ENCODE measurements at regions not wholly inside any gene's neighbourhood (a gene's known extent, or its start where the extent isn't known, plus 50 kb on each side); places are given as distances from the start of the nearest gene placed in this dataset.

GRCh38 chr7:37541810-37542443, 93.3 kb upstream of the ELMO1 start:
- H3K27me3 ChIP-seq: no peaks in the 10 kb centered on the region
- H3K27ac ChIP-seq: no peak overlapping the region
- intact Hi-C loops (cut with DNase I): no loop called here
- no peaks in the 10 kb centered on the region for H3K4me1 ChIP-seq
- H3K36me3 ChIP-seq: no peaks in the 10 kb centered on the region
- no peaks in the 10 kb centered on the region for H3K9me3 ChIP-seq
- no peak for DNase-seq
- TF ChIP-seq EP300 (IDR thresholded peaks at IDR 0.05): no peak
- TF ChIP-seq POLR2AphosphoS5 (IDR thresholded peaks at IDR 0.05): no peak
- no peak for TF ChIP-seq CTCF (IDR thresholded peaks at IDR 0.05)
- no peak for TF ChIP-seq POLR2A (IDR thresholded peaks at IDR 0.05)
- 82 to 88% methylated on average over 3 of the region's 3 CpGs for WGBS, 2 donors
- H3K4me3 ChIP-seq: no peak overlapping the region

DNA sequence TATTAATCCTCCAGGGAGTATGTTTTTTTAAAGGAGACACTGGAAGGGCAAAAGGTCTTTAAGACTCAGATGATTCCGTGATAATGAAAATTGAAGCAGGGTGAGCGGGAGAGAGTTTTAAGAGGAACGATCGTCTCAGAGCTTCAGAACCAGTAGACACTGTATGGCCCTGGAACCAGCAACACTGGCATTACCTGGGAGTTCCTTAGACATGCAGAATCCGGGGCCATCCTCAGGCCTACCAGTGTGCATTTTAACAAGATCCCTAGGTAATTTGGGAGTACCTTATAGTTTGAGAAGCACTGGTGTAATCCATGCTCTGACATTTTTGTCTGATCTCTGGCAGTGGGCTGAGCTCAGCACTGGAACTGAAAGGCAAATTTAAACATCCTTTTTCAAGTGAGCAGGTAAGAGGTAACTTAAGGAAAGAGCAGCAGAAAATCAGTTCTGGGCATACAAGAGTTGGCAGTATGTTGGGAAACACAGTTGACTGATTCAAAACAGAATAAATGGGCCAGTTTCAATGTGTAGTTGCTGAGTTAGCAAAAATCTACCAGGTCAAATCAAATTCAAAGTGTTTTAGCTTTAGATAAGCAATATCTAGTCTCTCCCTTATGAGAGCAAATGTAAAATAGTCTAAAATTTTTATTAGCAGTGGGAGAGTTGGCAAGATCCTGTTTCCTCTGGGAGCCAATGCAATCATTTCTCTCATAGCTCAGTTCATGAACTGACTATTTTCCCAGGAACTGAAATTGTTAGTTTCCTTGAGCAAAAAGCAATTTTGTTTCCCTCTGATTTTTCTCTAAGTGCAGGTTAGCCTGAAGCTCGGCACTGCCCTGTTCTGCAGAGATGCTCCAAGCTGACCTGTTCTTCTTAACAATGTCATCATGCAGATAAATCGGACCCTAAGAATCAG, 97.2 kb upstream of the ELMO1 start:
- intact Hi-C loops (cut with DNase I): no loop called here
- Histone ChIP-seq H3K27ac (no peak overlapping the region), H3K27me3 (no peaks in the 10 kb centered on the region), H3K9me3 (no peaks in the 10 kb centered on the region), H3K4me1 (no peaks in the 10 kb centered on the region), H3K4me3 (no peak overlapping the region), H3K36me3 (no peaks in the 10 kb centered on the region)
- TF ChIP-seq EP300 (IDR thresholded peaks at IDR 0.05): no peak
- TF ChIP-seq POLR2AphosphoS5 (IDR thresholded peaks at IDR 0.05): no peak
- no peak for TF ChIP-seq CTCF (IDR thresholded peaks at IDR 0.05)
- no peak for TF ChIP-seq POLR2A (IDR thresholded peaks at IDR 0.05)
- no peak for DNase-seq
- WGBS, 2 donors: 85 to 89% methylated on average over 7 of the region's 7 CpGs

DNA sequence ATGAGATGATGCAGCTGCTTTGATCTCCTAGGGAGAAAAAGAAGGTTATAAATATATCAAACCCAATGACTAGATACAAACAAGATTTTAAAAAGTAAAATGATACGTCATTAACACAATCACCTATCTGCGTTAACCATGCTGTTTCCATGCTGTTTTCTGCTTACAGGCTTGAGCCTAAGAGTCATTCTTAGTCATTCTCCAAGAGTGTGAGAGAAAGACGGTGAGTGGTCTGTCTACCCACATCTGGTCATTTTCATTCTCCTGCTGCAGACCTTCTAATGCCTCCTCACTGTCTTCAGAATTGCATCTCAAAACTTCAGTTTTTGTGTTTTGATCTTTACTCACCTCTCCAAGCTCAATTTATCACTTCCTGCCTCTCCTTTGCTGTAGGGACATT, 98.0 kb upstream of the ELMO1 start:
- no peaks in the 10 kb centered on the region for H3K27me3 ChIP-seq

DNA sequence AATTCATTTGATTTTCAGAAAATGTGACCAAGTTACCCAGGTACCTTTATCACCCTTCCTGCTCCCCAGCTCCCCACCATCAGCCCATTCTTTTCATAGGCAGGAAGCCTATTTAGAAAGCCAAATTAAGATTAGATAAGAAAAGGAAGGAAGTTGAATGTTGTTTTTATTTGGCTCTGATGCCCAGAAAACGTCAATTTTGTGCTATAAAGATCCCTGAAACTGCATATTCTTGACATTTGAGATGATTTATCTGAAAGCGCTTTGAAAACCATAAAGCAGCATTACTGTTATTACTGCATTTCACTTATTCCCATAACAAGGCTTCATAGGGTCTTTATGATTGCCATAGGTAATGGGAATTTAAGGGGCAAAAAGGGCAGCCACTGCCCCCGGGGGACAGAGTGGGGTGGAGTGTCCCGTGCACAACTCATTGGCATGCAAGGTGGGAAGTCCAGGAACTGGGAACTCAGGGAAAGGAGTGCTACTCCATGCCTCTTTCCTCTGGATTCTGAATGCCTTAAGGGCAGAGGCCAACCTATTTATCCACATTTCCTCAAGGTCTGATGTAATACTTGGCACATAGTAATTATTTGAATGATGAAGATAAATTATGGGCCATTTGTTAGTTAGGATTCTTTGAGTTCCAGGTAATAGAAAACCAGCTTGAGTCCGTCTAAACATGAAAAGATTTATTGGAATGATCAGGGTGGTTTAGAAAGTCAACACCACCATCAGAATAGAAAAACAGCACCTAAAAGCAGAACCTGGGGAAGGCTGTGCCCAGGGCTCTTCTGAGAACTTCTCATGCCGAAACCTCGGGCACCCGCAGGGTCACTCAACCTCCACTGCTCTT, 100.6 kb upstream of the ELMO1 start:
- Histone ChIP-seq H3K4me3 (no peak overlapping the region), H3K27me3 (no peaks in the 10 kb centered on the region), H3K9me3 (no peaks in the 10 kb centered on the region), H3K27ac (no peak overlapping the region), H3K36me3 (no peaks in the 10 kb centered on the region), H3K4me1 (no peaks in the 10 kb centered on the region)
- WGBS, 2 donors: 66 to 71% methylated on average over 8 of the region's 8 CpGs
- no peak for TF ChIP-seq POLR2AphosphoS5 (IDR thresholded peaks at IDR 0.05)
- no peak for TF ChIP-seq POLR2A (IDR thresholded peaks at IDR 0.05)
- no peak for TF ChIP-seq CTCF (IDR thresholded peaks at IDR 0.05)
- no peak for TF ChIP-seq EP300 (IDR thresholded peaks at IDR 0.05)
- DNase-seq: no peak
- intact Hi-C loops (cut with DNase I): no loop called here

More for the DNA sequence above, 98.0 kb upstream of the ELMO1 start:
- H3K36me3 ChIP-seq: no peaks in the 10 kb centered on the region
- H3K4me1 ChIP-seq: no peaks in the 10 kb centered on the region
- intact Hi-C loops (cut with DNase I): no loop called here
- DNase-seq: no peak
- H3K9me3 ChIP-seq: no peaks in the 10 kb centered on the region
- 70 to 71% methylated on average over 3 of the region's 3 CpGs for WGBS, 2 donors
- no peak overlapping the region for H3K27ac ChIP-seq
- TF ChIP-seq POLR2A (IDR thresholded peaks at IDR 0.05): no peak
- no peak for TF ChIP-seq CTCF (IDR thresholded peaks at IDR 0.05)
- no peak for TF ChIP-seq EP300 (IDR thresholded peaks at IDR 0.05)
- TF ChIP-seq POLR2AphosphoS5 (IDR thresholded peaks at IDR 0.05): no peak
- H3K4me3 ChIP-seq: no peak overlapping the region

Measured in sigmoid colon (tissue), 6 donors.